ENCODE measurements at regions not wholly inside any gene's neighbourhood (a gene's known extent, or its start where the extent isn't known, plus 50 kb on each side); places are given as distances from the start of the nearest gene placed in this dataset.
"Not testable (repeated sequence)": the region's sequence is repeated elsewhere in the genome, so short reads cannot be mapped to it uniquely, and the experiment has no call there.

DNA sequence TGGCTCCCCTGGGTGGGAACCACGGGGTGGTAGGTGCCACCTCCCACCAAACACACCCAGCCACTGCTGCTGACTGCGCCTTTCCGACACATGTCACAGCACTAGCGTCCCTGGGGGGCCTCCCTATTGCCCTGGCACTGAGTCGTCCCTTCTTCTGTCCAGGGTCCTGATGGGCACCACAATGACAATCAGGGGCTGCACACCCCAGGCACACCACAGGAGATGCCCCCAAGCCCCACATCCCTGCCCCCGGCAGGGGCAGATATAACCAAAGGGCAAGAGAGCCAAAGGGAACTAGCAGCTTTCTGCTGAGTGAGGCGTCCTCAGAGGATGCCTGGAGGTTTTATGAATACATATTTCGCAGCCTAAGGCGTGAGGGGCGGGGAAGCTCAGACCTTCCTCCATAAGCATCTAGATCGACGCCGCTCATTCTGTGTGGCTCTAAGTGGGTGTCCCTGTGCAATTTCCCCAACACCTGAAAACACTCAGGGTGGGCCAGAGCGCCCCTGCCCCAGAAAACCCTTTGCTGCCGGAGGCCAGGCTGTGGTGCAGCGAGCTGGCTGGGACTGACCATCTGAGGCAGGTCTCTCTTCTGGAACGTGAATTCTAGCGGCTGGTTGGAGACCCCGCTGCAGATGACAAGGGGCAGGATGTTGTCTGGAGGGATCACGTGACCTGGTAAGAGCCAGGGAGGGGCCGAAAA lies 186.7 kb downstream of the KLRB1 start:
- H3K36me3 ChIP-seq; H3K9me3 ChIP-seq; H3K27ac ChIP-seq; H3K4me1 ChIP-seq; H3K27me3 ChIP-seq; H3K4me3 ChIP-seq; intact Hi-C loops (cut with DNase I; ENCODE audit: low total_unique reads): not testable (repeated sequence)
- peak in 1 of 2 donors; percentile 34 for DNase-seq

DNA sequence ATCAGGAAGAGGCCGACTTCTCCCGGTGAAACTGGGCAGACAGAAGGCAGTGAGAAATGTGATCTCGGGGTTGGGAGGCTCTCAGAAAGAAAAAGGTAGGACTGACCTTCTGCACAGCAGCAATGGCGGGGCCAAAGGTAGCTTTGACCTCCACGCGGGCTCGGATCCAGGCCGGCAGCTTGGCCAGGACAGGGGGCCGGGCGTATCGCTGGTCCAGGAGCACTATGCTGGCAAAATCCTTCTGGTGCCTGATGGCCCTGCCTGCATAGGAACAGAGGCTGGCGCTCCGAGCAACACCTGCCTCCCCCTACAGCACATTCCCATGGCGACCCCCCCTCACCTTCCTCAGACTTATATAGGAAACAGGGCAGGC lies 189.1 kb downstream of the KLRB1 start:
- H3K9me3 ChIP-seq; H3K27me3 ChIP-seq; intact Hi-C loops (cut with DNase I; ENCODE audit: low total_unique reads); H3K4me3 ChIP-seq; H3K36me3 ChIP-seq; H3K4me1 ChIP-seq; H3K27ac ChIP-seq: not testable (repeated sequence)
- peak in 1 of 2 donors; percentile 6 for DNase-seq

DNA sequence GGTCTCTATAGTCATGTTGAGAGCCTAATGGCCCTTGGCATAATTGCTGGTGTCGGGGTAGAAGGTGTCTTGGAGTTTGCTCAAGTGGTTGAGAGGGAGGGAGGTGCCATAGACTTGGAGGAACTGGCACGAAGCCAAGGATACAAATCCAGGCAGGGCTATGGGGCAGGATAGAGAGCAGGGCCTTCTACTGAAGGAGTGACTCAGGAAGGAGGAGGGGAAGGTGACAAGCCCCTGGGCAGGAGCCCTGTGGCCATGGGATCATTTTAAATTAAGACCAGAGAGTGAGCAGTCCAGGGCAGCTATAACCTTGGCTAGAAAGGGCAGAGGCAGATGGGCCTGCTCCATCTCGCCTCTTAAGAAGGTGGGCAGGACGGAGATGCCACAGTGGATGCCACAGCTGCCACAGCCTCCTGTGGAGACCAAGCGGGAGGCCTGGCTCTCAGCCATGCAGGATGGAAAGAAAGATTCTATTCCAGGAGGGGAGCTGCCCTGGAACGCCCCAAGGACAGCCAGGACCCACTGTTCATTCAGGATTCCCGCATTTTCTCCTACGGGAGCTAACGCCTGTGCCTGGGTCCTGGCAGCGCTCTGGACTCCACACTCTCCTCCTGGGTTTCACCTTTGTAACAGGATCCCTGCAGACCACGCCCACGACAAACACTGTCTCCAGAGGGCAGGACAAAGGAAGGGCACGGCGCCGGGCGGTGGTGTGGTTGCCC lies 189.6 kb downstream of the KLRB1 start:
- H3K27me3 ChIP-seq; H3K4me1 ChIP-seq; H3K36me3 ChIP-seq; H3K27ac ChIP-seq; intact Hi-C loops (cut with DNase I; ENCODE audit: low total_unique reads); H3K9me3 ChIP-seq; H3K4me3 ChIP-seq: not testable (repeated sequence)
- peak in 1 of 2 donors; percentile 27 for DNase-seq

DNA sequence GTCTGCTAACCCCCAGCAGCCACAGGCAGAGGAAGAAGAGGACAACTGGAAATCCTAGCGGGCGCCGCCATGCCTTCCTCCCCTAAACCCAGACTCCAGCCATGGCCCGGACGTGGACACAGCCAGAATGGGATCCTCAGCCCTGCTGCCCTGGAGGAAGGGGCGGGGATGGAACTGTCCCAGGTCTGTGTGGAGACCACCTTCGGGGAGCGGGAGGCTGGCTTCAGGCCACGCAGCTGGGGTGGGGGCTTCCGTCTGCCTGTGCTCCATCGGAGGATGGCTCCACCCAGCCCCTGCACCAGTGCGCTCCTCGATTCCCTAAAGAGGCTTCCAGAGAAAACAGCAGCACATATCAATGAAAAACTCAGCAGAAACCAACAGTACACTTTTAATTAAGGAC lies 190.4 kb downstream of the KLRB1 start:
- H3K9me3 ChIP-seq; H3K4me3 ChIP-seq; H3K36me3 ChIP-seq; H3K27me3 ChIP-seq; intact Hi-C loops (cut with DNase I; ENCODE audit: low total_unique reads); H3K4me1 ChIP-seq; H3K27ac ChIP-seq: not testable (repeated sequence)
- DNase-seq = peak in 1 of 2 donors; percentile 10

DNA sequence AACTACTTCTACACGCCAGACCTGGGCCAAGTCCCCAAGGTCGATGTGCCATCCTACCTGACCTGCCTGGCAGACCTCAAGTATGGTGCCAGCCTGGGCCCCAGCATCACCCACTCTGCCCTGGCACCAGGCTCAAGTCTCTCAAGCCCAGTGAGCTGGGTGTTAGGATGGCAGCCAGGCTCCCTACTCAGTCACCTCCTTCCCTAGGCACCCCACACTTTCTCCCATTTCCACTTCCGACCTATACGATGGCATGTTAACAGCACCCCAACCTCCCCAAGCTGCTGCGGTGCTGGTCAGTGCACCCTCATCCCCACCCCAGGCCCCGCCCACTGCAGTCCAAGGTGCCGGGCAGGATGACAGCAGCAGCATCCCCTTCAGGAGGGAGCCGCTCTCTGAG lies 191.4 kb downstream of the KLRB1 start:
- intact Hi-C loops (cut with DNase I; ENCODE audit: low total_unique reads); DNase-seq; H3K4me1 ChIP-seq; H3K36me3 ChIP-seq; H3K27me3 ChIP-seq; H3K4me3 ChIP-seq; H3K9me3 ChIP-seq; H3K27ac ChIP-seq: not testable (repeated sequence)

DNA sequence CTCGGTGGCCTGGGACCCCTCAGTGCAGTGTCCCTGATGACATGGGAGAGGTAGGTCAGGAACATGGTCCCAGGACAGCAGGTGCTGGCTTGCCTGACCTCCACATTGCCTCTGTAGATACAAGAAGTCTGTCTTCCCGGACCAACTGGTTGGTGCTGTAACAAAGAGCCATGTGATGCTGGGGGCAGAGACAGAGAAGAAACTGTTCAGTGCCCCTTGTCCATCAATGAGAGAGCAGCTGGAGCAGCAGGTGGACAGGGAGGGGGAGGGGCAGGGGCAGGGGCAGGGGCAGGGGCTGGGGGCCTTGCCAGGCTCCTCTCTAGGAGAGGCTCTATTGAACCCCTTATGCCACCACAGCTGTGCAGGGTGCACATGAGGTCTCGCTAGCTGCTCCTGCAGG lies 191.8 kb downstream of the KLRB1 start:
- H3K36me3 ChIP-seq; H3K27me3 ChIP-seq; H3K27ac ChIP-seq; H3K4me1 ChIP-seq; DNase-seq; H3K4me3 ChIP-seq; H3K9me3 ChIP-seq; intact Hi-C loops (cut with DNase I; ENCODE audit: low total_unique reads): not testable (repeated sequence)

DNA sequence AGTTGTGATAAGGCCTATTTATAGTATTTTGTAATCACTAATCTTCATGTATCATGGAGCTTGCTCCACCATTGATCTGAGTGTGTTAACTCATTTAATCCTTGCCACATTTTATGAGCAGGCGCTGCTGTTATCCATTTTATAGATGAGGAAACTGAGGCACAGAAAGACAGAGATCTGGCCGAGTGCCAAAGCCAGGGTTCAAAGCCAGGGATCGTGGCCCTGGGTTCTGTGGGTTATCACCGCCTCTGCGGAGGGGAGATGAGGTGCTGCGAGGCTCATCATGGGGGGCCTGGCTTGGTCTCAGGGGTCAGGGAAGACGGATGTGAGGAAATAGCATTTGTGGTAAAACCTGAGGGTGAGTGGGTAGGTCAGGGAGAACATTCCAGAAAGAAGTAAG lies 193.9 kb downstream of the KLRB1 start:
- H3K27ac ChIP-seq; DNase-seq; H3K4me3 ChIP-seq; H3K4me1 ChIP-seq; H3K27me3 ChIP-seq; H3K36me3 ChIP-seq; intact Hi-C loops (cut with DNase I; ENCODE audit: low total_unique reads); H3K9me3 ChIP-seq: not testable (repeated sequence)

DNA sequence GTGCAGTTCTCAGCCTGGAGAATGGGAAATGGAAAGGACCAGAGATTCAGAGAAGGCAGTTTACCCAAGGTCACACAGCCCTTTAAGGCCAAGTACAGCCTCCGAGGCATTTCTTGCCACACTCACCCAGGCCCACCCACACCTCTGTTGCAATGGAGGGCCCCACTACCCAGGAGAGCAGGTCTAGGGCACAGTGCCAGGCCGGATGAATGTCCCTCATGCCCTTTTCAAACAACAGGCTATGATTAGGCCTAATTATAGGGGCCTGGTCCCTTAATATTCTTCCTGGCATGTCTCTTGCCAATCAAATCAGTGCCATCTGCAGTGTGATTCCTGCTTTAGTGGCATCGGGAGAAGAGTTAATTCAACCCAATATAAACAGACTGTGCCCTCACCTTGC lies 195.3 kb downstream of the KLRB1 start:
- H3K4me1 ChIP-seq; intact Hi-C loops (cut with DNase I; ENCODE audit: low total_unique reads); H3K4me3 ChIP-seq; H3K27me3 ChIP-seq; H3K36me3 ChIP-seq; DNase-seq; H3K9me3 ChIP-seq; H3K27ac ChIP-seq: not testable (repeated sequence)

DNA sequence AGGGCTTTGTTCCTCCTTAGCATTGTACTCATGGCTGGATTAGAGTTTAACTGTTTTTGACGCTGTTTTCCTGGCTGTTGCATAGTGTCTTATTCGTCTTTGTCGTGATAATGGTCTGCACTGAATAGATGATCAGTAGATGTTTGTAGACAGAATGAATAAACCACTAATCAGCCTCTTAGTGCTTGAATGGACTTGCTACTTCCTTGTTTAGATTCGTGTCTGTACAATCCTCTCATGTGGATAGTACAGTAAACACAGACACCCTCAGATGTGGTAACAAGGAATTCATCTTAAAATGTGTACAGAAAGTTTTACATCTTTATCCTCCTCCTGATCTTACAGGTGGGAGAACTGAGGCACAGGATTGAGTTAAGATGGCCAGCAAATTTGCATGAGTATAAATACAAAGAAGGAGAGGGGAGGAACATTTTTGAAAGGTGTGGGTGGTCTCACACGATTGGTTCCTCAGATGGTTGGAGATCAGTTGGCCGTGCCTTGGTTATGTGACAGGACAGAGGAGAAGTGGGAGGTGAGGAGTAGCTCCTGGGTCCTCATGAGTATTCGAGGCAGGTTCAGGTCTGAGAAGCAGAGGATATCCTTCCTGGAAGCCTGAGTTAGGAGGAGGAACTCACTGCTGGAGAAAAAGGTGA lies 196.0 kb downstream of the KLRB1 start:
- H3K27me3 ChIP-seq; intact Hi-C loops (cut with DNase I; ENCODE audit: low total_unique reads); H3K27ac ChIP-seq; DNase-seq; H3K4me1 ChIP-seq; H3K9me3 ChIP-seq; H3K36me3 ChIP-seq; H3K4me3 ChIP-seq: not testable (repeated sequence)

DNA sequence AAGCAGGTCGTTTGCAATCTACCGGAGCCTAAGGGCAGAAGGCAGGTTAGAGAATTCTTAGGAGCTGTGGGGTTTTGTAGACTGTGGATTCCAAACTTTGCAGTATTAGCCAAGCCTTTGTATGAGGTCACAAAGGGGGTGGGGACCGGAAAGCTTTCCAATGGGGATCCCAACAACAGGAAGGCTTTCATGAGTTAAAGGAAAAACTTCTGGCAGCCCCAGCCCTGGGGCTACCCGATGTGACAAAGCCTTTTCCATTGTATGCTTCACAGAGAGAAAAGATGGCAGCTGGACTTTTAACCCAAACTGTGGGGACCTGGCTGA lies 199.2 kb upstream of the PZP start:
- intact Hi-C loops (cut with DNase I; ENCODE audit: low total_unique reads); H3K9me3 ChIP-seq; H3K27ac ChIP-seq; H3K27me3 ChIP-seq; H3K4me1 ChIP-seq; H3K36me3 ChIP-seq; DNase-seq: not testable (repeated sequence)
- H3K4me3 ChIP-seq = peak overlapping the region in 1 of 2 donors; percentile 22
